H1 (cell line): ENCODE measurements at regions not wholly inside any gene's neighbourhood (a gene's known extent, or its start where the extent isn't known, plus 50 kb on each side); places are given as distances from the start of the nearest gene placed in this dataset.

Experiments used
- CTCF ChIA-PET: fragments of 300-600 bp; sonication (Branson Sonifier 250); formaldehyde crosslinking; loops from one replicate; lab custom pipeline; 2021; ENCODE audit not compliant: partially characterized antibody; lab: Charles Lee
- POLR2A ChIA-PET: fragments of 300-600 bp; sonication (Branson Sonifier 250); formaldehyde crosslinking; loops from one replicate; lab custom pipeline; 2021; ENCODE audit warnings: inconsistent platforms; ENCODE audit not compliant: partially characterized antibody; lab: Charles Lee
- DNase-seq, 2 experiments: peaks; one replicate each; pipeline versions ENCODE4 v3.0.0 to v3.0.0-alpha.2; 2010 to 2022; ENCODE audit warnings: low spot score in 2 of 2, low read depth in 1 of 2, mixed read lengths in 1 of 2
- FAIRE-seq: peaks from 2 replicates; lab custom pipeline; 2011; peaks lifted over from hg19 to GRCh38; lab: Jason Lieb, UNC
- H2AFZ ChIP-seq: 2 replicates; pipeline ENCODE4 v1.8.1; 2012; ENCODE audit warnings: low read length, inconsistent platforms
- H2AK5ac ChIP-seq: 2 replicates; pipeline ENCODE4 v1.6.1; 2013; ENCODE audit warnings: low read depth, low read length
- H2BK120ac ChIP-seq: replicated peaks from 2 replicates; pipeline ENCODE3; 2013; ENCODE audit warnings: low read depth, low read length, inconsistent platforms
- H2BK12ac ChIP-seq: 2 replicates; pipeline ENCODE4 v1.6.1; 2013; ENCODE audit warnings: low read depth, low read length
- H2BK15ac ChIP-seq: 2 replicates; pipeline ENCODE4 v1.6.1; 2013; ENCODE audit warnings: low read length
- H2BK20ac ChIP-seq: 2 replicates; pipeline ENCODE4 v1.6.1; 2013; ENCODE audit warnings: low read length
- H2BK5ac ChIP-seq: 2 replicates; pipeline ENCODE4 v1.6.1; 2013; ENCODE audit warnings: low read depth, low read length
- H3K14ac ChIP-seq: 2 replicates; pipeline ENCODE4 v1.6.1; 2013; ENCODE audit warnings: inconsistent platforms; ENCODE audit not compliant: insufficient read length
- H3K18ac ChIP-seq: 2 replicates; pipeline ENCODE4 v1.6.1; 2013; ENCODE audit warnings: low read length; ENCODE audit errors: extremely low read depth
- H3K23ac ChIP-seq: 2 replicates; pipeline ENCODE4 v1.6.1; 2013; ENCODE audit warnings: inconsistent platforms; ENCODE audit not compliant: insufficient read length
- H3K23me2 ChIP-seq: 2 replicates; pipeline ENCODE4 v1.6.1; 2013; ENCODE audit warnings: low read depth, low read length
- H3K27ac ChIP-seq: 2 replicates; pipeline ENCODE4 v1.6.1; 2011; ENCODE audit warnings: low read depth, low read length, inconsistent platforms
- H3K27me3 ChIP-seq, 4 experiments: replicated peaks in 1 of 4; 1 replicate in 1 of 4; 2 replicates in 3 of 4; pipeline versions ENCODE4 v1.6.1 to v1.8.1; 2011 to 2013; ENCODE audit warnings: low read length in 3 of 4, mild to moderate bottlenecking in 3 of 4, inconsistent platforms in 2 of 4, mixed read lengths in 2 of 4, moderate library complexity in 1 of 4; ENCODE audit not compliant: control insufficient read depth in 3 of 4, insufficient read depth in 3 of 4; ENCODE audit errors: extremely low read depth in 1 of 4
- H3K36me3 ChIP-seq, 4 experiments: 2 replicates each; pipeline versions ENCODE4 v1.6.1 to v1.8.1; 2011 to 2013; ENCODE audit warnings: mild to moderate bottlenecking in 4 of 4, low read length in 3 of 4, moderate library complexity in 2 of 4, control low read depth in 1 of 4, inconsistent platforms in 1 of 4; ENCODE audit not compliant: insufficient read depth in 4 of 4, control insufficient read depth in 2 of 4
- H3K4ac ChIP-seq: replicated peaks from 2 replicates; pipeline ENCODE3; 2013; ENCODE audit warnings: low read length, low read depth, mixed read lengths, inconsistent platforms; ENCODE audit not compliant: insufficient read length
- H3K4me1 ChIP-seq, 4 experiments: replicated peaks in 1 of 4; 1 replicate in 1 of 4; 2 replicates in 3 of 4; pipeline versions ENCODE4 v1.6.1 to v1.8.1; 2011 to 2013; ENCODE audit warnings: low read length in 3 of 4, inconsistent platforms in 2 of 4, mixed read lengths in 1 of 4; ENCODE audit not compliant: insufficient read depth in 4 of 4, control insufficient read depth in 3 of 4
- H3K4me2 ChIP-seq, 2 experiments: 2 replicates each; pipeline versions ENCODE4 v1.6.1 to v1.8.1; 2011 to 2013; ENCODE audit warnings: low read depth in 2 of 2, low read length in 2 of 2, control low read depth in 1 of 2, inconsistent platforms in 1 of 2, mild to moderate bottlenecking in 1 of 2; ENCODE audit not compliant: insufficient read depth in 1 of 2
- H3K4me3 ChIP-seq, 4 experiments: fragments of 200-600, 300-600 bp in 1 of 4; sonication (generic), shearing (Covaris generic), sonication (Bioruptor Twin) in 1 of 4; 2 replicates each; pipeline versions ENCODE4 v1.5.1 to v1.8.1; 2011 to 2016; ENCODE audit warnings: low read length in 4 of 4, low read depth in 3 of 4, control low read depth in 2 of 4, inconsistent platforms in 2 of 4, mild to moderate bottlenecking in 2 of 4, mixed read lengths in 1 of 4, moderate library complexity in 1 of 4; ENCODE audit not compliant: insufficient read depth in 2 of 4; ENCODE audit errors: extremely low read depth in 1 of 4
- H3K56ac ChIP-seq: replicated peaks from 2 replicates; pipeline ENCODE3; 2013; ENCODE audit warnings: low read depth, mild to moderate bottlenecking, mixed read lengths, low read length, inconsistent platforms; ENCODE audit not compliant: insufficient read length
- H3K79me1 ChIP-seq: 2 replicates; pipeline ENCODE4 v1.6.1; 2013; ENCODE audit warnings: low read depth, low read length, control low read depth
- H3K79me2 ChIP-seq, 2 experiments: 2 replicates each; pipeline versions ENCODE4 v1.6.1 to v1.8.1; 2012 to 2013; ENCODE audit warnings: low read length in 2 of 2, mild to moderate bottlenecking in 2 of 2, inconsistent platforms in 1 of 2; ENCODE audit not compliant: insufficient read depth in 2 of 2, control insufficient read depth in 1 of 2
- H3K9ac ChIP-seq, 4 experiments: replicated peaks in 1 of 4; 1 replicate in 1 of 4; 2 replicates in 3 of 4; pipeline versions ENCODE4 v1.6.1 to v1.8.1; 2011 to 2013; ENCODE audit warnings: low read depth in 3 of 4, low read length in 3 of 4, control low read depth in 2 of 4, mild to moderate bottlenecking in 2 of 4, moderate library complexity in 2 of 4, inconsistent platforms in 1 of 4; ENCODE audit errors: extremely low read depth in 1 of 4
- H3K9me3 ChIP-seq, 2 experiments: 2 replicates each; pipeline versions ENCODE4 v1.6.1 to v1.8.1; 2012 to 2013; ENCODE audit warnings: mild to moderate bottlenecking in 2 of 2, moderate library complexity in 2 of 2, control low read depth in 1 of 2, inconsistent platforms in 1 of 2, low read depth in 1 of 2, low read length in 1 of 2, mixed read lengths in 1 of 2; ENCODE audit not compliant: insufficient read depth in 2 of 2
- H4K20me1 ChIP-seq, 2 experiments: replicated peaks in 1 of 2; 2 replicates each; pipeline versions ENCODE3 to v1.8.1; 2011 to 2013; ENCODE audit warnings: inconsistent platforms in 2 of 2, low read length in 2 of 2, mild to moderate bottlenecking in 1 of 2; ENCODE audit not compliant: insufficient read depth in 2 of 2, control insufficient read depth in 1 of 2
- H4K5ac ChIP-seq: 2 replicates; pipeline ENCODE4 v1.6.1; 2013; ENCODE audit warnings: low read length, low read depth, mixed read lengths, inconsistent platforms; ENCODE audit not compliant: insufficient read length
- H4K8ac ChIP-seq: 2 replicates; pipeline ENCODE4 v1.8.0; 2013; ENCODE audit warnings: mild to moderate bottlenecking, moderate library complexity, low read length, inconsistent platforms; ENCODE audit not compliant: insufficient read depth; ENCODE audit errors: extremely low read depth
- H4K91ac ChIP-seq: replicated peaks from 2 replicates; pipeline ENCODE3; 2013; ENCODE audit warnings: low read length, mixed read lengths, inconsistent platforms; ENCODE audit not compliant: insufficient read length
- ATF2 ChIP-seq: IDR thresholded peaks from 2 replicates; pipeline ENCODE4 v1.6.1; 2012; ENCODE audit warnings: low read length, inconsistent platforms
- CHD2 ChIP-seq: IDR thresholded peaks from 2 replicates; pipeline ENCODE4 v1.6.1; 2012; ENCODE audit warnings: low read length, improper control_type of control experiment
- CTCF ChIP-seq, 3 experiments: IDR thresholded peaks; 1 replicate in 2 of 3; 2 replicates in 1 of 3; pipeline versions ENCODE4 v1.5.1 to v1.6.1; 2011; ENCODE audit warnings: low read length in 3 of 3, mild to moderate bottlenecking in 3 of 3, inconsistent platforms in 2 of 3, low read depth in 1 of 3, moderate library complexity in 1 of 3; ENCODE audit not compliant: insufficient read depth in 1 of 3; ENCODE audit errors: control extremely low read depth in 1 of 3
- EGR1 ChIP-seq: IDR thresholded peaks from 2 replicates; pipeline ENCODE4 v1.6.1; 2011; ENCODE audit warnings: low read depth, low read length, borderline replicate concordance
- FOSL1 ChIP-seq: IDR thresholded peaks from 2 replicates; pipeline ENCODE4 v1.6.1; 2011; ENCODE audit warnings: mild to moderate bottlenecking, low read depth, low read length, moderate library complexity; ENCODE audit not compliant: insufficient read depth
- MAFK ChIP-seq: IDR thresholded peaks from 2 replicates; pipeline ENCODE4 v1.6.1; 2012; ENCODE audit warnings: low read depth, mild to moderate bottlenecking, improper control_type of control experiment, low read length
- RBBP5 ChIP-seq: IDR thresholded peaks from 2 replicates; pipeline ENCODE4 v1.7.1; 2012; ENCODE audit warnings: low read depth, mild to moderate bottlenecking, inconsistent platforms, low read length, moderate library complexity, borderline replicate concordance
- SP4 ChIP-seq: IDR thresholded peaks from 2 replicates; pipeline ENCODE4 v1.6.1; 2012; ENCODE audit warnings: low read length, inconsistent platforms
- TEAD4 ChIP-seq: IDR thresholded peaks from 2 replicates; pipeline ENCODE4 v1.6.1; 2012; ENCODE audit warnings: low read depth, low read length, inconsistent platforms, mixed read lengths
- TF ChIP-seq, protein P1 (sequence below): IDR thresholded peaks from 2 replicates; pipeline ENCODE4 v1.6.1; 2012; ENCODE audit warnings: inconsistent platforms
- TF ChIP-seq, protein P2 (sequence below): IDR thresholded peaks from 2 replicates; pipeline ENCODE4 v1.6.1; 2012; ENCODE audit warnings: inconsistent platforms

DNA sequence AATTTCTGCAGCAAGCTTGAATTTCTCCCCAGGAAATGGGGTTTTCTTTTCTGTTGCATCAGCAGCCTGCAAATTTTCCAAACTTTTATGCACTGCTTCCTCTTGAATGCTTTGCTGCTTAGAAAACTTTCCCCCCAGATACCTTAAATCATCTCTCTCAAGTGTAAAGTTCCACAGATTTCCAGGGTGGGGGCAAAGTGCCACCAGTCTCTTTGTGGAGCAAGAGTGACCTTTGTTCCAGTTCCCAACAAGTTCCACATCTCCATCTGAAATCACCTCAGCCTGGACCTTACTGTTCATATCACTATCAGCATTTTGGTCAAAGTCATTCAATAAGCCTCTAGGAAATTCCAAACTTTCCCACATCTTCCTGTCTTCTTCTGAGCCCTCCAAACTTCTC, 241.6 kb upstream of the TMTC1 start:
- Histone ChIP-seq H3K23ac (no peak overlapping the region), H3K4me3 (no peak overlapping the region), H4K20me1 (no peaks in the 10 kb centered on the region), H3K14ac (no peak overlapping the region), H2BK12ac (no peak overlapping the region), H3K56ac (no peak overlapping the region), H4K91ac (no peak overlapping the region), H3K18ac (no peak overlapping the region), H3K79me2 (no peaks in the 10 kb centered on the region), H3K4me2 (no peak overlapping the region), H3K36me3 (no peaks in the 10 kb centered on the region), H3K9me3 (peaks cover 12 to 13% of the 10 kb centered on the region in 2 experiments), H3K27me3 (no peaks in the 10 kb centered on the region), H4K5ac (no peak overlapping the region), H2BK15ac (no peak overlapping the region), H3K4ac (no peak overlapping the region), H2BK20ac (no peak overlapping the region), H2AFZ (no peak overlapping the region), H3K79me1 (no peaks in the 10 kb centered on the region), H2BK5ac (no peak overlapping the region), H3K27ac (no peak overlapping the region), H3K4me1 (no peaks in the 10 kb centered on the region), H2AK5ac (no peak overlapping the region), H3K9ac (no peak overlapping the region), H3K23me2 (no peaks in the 10 kb centered on the region), H2BK120ac (no peak overlapping the region), H4K8ac (no peak overlapping the region)
- FAIRE-seq (no peak), DNase-seq (no peak)
- ChIA-PET CTCF (no interaction called here), POLR2A (no interaction called here)
- TF ChIP-seq FOSL1 (no peak), EGR1 (no peak), TEAD4 (no peak), ATF2 (no peak), CTCF (IDR thresholded peaks at IDR 0.05; ENCODE audit: control extremely low read depth in 1 of 3, insufficient read depth in 1 of 3, low read depth in 1 of 3, low read length in 3 of 3) (no peak), RBBP5 (no peak), SP4 (no peak), MAFK (no peak), CHD2 (no peak)
- TF ChIP-seq, protein P1, sequence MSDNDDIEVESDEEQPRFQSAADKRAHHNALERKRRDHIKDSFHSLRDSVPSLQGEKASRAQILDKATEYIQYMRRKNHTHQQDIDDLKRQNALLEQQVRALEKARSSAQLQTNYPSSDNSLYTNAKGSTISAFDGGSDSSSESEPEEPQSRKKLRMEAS: no peak
- TF ChIP-seq, protein P2, sequence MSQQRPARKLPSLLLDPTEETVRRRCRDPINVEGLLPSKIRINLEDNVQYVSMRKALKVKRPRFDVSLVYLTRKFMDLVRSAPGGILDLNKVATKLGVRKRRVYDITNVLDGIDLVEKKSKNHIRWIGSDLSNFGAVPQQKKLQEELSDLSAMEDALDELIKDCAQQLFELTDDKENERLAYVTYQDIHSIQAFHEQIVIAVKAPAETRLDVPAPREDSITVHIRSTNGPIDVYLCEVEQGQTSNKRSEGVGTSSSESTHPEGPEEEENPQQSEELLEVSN: no peak
